Epithelial cell of proximal tubule (primary cell): ENCODE measurements at regions not wholly inside any gene's neighbourhood (a gene's known extent, or its start where the extent isn't known, plus 50 kb on each side); places are given as distances from the start of the nearest gene placed in this dataset.
"Not testable (repeated sequence)": the region's sequence is repeated elsewhere in the genome, so short reads cannot be mapped to it uniquely, and the experiment has no call there.

Experiments
- DNase-seq: peaks from one replicate; pipeline ENCODE4 v3.0.0-alpha.2; 2011; ENCODE audit warnings: low read depth
- H3K4me3 ChIP-seq: 2 replicates; pipeline ENCODE4 v1.5.1; 2011; ENCODE audit warnings: low read depth, mild to moderate bottlenecking, low read length
- TF ChIP-seq, protein P1 (sequence below): conservative IDR thresholded peaks from 2 replicates; pipeline ENCODE4 v1.5.1; 2012; ENCODE audit warnings: low read depth, mild to moderate bottlenecking, low read length

DNA sequence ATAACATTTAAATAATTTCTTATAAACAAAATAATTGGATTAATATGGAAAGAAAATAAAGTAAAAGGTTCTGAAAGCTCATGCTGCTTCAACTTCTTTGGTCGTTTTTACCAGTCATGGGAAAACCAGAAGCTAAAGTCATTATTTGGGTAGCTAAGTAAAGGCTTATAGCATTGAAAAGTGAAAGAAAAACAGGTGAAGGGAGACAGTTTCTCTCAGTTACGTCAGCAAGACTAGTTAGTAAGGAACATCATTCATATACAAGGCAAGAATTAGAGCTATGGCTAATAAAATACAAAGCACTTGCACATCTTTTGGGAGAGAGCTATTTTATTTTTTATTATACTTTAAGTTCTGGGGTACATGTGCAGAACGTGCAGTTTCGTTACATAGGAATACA, 170.3 kb upstream of the SYT10 start:
- no peak for DNase-seq
- TF ChIP-seq, protein P1, sequence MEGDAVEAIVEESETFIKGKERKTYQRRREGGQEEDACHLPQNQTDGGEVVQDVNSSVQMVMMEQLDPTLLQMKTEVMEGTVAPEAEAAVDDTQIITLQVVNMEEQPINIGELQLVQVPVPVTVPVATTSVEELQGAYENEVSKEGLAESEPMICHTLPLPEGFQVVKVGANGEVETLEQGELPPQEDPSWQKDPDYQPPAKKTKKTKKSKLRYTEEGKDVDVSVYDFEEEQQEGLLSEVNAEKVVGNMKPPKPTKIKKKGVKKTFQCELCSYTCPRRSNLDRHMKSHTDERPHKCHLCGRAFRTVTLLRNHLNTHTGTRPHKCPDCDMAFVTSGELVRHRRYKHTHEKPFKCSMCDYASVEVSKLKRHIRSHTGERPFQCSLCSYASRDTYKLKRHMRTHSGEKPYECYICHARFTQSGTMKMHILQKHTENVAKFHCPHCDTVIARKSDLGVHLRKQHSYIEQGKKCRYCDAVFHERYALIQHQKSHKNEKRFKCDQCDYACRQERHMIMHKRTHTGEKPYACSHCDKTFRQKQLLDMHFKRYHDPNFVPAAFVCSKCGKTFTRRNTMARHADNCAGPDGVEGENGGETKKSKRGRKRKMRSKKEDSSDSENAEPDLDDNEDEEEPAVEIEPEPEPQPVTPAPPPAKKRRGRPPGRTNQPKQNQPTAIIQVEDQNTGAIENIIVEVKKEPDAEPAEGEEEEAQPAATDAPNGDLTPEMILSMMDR = no peak
- H3K4me3 ChIP-seq = no peak overlapping the region

DNA sequence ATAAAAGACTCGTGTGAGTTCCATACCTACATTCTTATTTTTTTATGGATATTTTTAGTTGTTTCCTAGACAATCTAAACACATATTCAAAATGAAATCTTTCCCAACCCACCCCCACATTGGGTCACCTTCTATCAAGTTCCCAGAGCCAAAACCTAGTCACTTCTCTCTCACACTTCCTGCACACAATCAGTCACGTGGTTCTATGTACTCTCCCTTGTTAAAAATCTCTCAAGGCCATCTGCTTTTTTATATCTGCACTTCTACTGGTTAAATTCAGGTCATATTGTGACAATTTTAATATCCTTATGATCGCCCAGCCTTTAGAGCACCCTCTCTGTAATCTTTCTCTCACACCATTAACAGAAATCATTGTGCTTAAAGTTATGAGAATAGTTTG, 175.0 kb upstream of the SYT10 start:
- TF ChIP-seq, protein P1 = no peak
- H3K4me3 ChIP-seq = no peak overlapping the region
- no peak for DNase-seq

DNA sequence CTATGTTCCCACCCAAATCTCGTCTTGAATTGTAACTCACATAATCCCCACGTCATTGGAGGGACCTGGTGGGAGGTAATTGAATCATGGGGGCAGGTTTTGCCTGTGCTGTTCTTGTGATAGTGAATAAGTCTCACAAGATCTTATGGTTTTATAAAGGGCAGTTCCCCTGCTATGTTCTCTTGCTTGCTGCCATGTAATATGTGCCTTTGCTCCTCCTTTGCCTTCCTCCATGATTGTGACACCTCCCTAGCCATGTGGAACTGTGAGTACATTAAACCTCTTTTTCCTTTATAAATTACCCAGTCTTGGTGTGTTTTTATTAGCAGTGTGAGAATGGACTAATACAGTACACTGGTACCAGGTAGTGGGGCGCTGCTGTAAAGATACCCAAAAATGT, 177.6 kb upstream of the SYT10 start:
- DNase-seq = no peak
- no peak overlapping the region for H3K4me3 ChIP-seq
- TF ChIP-seq, protein P1 = no peak

DNA sequence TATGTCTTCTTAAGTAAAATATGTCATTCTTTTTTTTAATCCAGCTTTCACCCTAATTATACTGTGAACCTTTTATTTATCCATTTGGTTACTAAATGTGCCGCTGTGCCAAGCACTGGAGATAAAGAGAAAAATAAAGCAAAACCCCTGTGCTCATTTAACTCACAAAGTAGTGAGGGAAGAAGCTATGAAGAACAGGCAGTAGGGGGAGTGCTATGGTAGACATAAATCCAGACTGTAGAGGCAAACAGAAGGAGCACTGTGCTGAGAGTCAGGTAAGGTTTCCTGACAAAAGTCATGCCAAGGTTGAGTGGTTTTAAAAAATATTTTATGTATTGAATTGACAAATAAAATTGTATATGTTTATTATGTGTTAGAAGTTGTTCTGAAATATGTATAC, 188.5 kb upstream of the SYT10 start:
- no peak overlapping the region for H3K4me3 ChIP-seq
- DNase-seq = no peak
- TF ChIP-seq, protein P1 = no peak

DNA sequence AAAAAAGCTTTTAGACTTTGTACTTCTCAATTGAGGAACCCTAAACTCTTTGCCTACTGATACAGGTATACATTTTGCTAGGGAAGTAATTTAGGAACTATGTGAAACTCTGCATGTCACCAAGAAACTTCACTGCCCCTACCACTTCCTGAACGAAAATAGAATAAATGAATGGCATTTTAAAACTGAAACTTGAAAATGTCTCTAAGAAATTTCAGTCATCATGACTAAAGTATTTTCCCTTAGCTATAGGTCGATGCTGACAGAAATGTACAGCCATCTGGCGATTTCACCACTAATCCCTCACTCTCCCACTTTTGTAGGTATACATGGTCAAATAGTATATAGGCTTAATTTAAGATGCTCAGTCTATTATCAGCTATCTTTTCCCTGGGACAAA, 194.9 kb upstream of the SYT10 start:
- no peak for DNase-seq
- TF ChIP-seq, protein P1 = no peak

DNA sequence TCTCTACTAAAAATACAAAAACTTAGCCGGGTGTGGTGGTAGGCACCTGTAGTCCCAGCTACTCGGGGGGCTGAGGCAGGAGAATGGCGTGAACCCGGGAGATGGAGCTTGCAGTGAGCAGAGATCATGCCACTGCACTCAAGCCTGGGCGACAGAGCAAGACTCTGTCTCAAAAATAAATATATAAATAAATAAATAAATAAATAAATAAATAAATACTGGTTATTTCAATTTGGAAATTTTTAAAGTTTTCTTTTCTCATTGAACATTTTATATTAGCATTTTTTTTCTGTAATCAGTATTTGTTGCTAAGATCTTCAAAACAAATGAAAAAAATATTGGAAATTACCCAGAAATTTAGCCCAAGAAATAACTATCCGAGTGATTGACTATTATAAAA, 197.3 kb upstream of the SYT10 start:
- not testable (repeated sequence) for H3K4me3 ChIP-seq, DNase-seq

More for the DNA sequence above, 194.9 kb upstream of the SYT10 start:
- no peak overlapping the region for H3K4me3 ChIP-seq

DNA sequence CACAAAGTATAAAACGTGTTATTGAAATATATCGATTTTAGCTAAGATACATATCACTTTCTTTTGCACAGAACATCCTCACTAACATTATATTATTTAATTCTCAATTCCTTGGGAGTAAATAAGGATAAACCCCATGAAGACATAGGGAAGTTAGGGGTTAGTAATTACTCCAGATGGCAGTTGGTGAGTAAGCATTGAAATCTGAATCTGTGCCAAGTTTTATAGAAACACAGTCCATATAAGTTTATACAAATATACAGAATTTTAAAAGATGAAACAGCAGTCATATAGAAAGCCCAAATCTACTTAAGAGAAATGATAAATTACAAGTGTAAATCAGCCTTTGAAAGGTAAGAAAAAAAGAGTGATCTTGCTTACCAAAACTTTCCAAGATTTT, 200.4 kb upstream of the SYT10 start:
- TF ChIP-seq, protein P1 = no peak
- DNase-seq = no peak
- no peak overlapping the region for H3K4me3 ChIP-seq

DNA sequence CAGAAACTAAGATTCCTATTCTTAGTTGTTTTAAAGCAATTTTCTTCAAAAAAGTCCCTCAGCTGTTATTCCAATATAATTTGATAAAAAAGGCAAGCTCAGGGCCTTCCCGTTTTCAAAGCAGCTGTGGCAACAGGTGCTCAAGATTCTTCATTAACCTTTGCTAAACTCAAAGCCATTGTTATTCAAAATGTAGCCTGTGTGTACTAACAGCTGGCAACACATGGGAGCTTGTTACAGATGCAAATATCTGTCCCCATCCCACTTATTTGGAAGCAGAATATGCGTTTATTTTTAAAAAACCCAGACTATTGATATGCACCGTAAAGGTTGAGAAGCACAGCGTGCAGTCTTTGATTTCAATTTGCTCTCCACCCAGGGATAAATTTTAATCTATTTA, 210.4 kb upstream of the SYT10 start:
- H3K4me3 ChIP-seq = no peak overlapping the region
- no peak for DNase-seq
- TF ChIP-seq, protein P1 = no peak
